Activated CD8-positive, alpha-beta memory T cell treated with anti-CD3 and anti-CD28 coated beads for 4 hours (primary cell): ENCODE measurements at regions not wholly inside any gene's neighbourhood (a gene's known extent, or its start where the extent isn't known, plus 50 kb on each side); places are given as distances from the start of the nearest gene placed in this dataset.

ENCODE experiments used
- DNase-seq, 2 donors: peaks; one replicate each; pipeline ENCODE4 v3.0.0-alpha.2; 2020; ENCODE audit warnings: low read depth in 2 of 2

- no peak for DNase-seq
Observed at GRCh38 chr2:6657136-6657535, 208.6 kb downstream of the CMPK2 start.

- DNase-seq: no peak
Observed at GRCh38 chr2:6657855-6658254, 207.9 kb downstream of the CMPK2 start.

- no peak for DNase-seq
Observed at GRCh38 chr2:6664332-6665061, 201.2 kb downstream of the CMPK2 start.

DNA sequence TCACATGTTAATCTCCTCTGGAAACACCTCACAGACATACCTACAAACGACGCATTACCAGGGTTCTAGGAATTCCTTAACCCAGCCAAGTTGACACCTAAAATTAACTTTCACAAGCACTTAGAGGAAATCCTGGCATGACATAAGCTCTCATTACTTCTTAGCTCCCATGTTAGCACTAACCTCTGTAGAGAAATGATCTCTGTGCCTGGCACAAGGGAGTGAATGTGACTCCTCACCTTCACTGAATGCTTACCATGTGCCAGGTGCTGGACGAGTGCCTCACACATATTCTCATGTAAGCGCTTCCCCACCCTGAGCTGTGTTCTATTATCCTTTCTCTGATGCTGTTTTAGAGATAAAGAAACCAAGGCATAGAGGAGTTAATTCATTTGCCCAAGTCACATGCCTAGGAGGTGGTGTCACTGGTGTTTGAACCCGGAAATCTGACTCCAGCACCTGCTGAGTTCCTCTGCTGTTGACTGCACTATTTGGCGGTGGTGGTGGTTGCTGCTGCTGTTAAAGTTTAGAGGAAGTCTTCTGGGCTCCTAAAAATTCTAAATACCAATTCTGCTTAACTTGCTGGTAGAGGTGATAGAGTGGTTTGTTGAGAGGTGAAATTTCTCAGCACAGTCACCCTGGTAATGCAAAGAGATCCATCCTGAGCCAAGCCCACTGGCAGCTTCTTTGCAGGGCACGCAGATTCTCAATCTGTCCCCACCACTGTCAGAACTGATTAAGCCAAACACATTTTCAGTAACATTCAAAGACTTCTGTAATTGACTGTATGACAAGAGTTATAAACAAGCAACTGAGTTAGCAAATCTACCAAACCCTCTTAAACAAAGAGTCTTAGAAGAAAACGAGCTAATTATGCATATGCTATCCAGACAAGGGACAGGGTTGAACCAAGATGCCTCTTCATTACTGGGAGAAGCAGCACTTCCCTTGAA, 200.3 kb downstream of the CMPK2 start:
- no peak for DNase-seq

DNA sequence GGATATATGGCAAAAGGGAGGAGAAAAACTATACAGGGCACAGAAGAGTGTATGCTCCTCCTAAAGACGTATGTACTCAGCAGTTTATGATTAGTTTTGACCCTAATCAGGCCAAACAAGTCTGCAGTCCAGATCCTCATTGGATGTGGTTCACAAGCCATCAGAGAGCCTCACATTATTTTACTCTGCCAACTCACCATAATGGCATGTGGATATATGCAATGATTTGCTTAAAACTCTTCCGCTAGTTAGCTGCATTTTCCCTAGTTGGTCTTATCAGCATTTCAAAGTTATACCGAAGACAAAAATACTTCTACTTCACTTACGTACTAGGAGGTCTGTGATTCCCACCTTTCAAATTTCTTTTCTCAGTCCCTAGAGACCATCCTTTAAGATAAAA, 198.4 kb downstream of the CMPK2 start:
- no peak for DNase-seq

- no peak for DNase-seq
Observed at GRCh38 chr2:6671913-6672312, 193.8 kb downstream of the CMPK2 start.

- no peak for DNase-seq
Observed at GRCh38 chr2:6674381-6674780, 191.3 kb downstream of the CMPK2 start.

DNA sequence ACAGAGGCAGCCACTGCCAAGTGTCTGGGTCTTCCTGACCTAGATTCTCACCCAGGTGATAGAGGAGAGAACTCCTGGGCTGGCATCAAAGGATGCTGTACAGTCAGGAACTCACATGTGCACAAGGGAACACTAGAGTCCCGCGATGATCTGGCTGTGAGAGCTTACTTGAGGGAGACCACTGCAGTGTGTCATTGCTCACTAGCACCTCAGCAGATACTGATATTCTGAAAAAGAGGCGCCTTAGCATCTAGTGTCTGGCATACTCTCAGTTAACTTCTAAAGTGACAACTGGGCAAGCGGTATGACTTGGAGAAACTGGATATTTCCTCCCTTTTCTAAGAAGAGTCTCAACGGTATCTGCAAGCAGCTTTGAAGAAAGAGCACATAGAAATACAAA, 189.9 kb downstream of the CMPK2 start:
- DNase-seq: no peak

DNA sequence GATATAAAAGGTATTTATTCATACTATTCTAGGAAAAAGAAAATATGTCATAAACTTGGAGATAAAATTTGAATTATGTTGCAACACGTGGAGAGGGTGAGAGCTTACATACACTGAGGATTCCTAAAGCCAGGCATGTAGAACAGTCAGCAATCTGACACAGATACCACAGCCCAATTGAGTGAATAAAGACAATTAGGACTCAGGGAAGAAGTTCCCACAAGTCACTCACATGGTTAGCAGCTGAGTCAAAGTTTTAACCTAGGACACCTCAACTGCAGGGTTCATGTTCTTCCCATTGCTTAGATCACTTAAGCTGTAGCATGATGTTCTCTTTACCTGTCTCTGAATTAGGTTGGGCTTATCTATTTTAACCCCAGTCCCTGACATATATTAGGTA, 189.5 kb downstream of the CMPK2 start:
- no peak for DNase-seq

- no peak for DNase-seq
Observed at GRCh38 chr2:6676776-6677175, 188.9 kb downstream of the CMPK2 start.

GRCh38 chr2:6679471-6679870, 186.2 kb downstream of the CMPK2 start:
- no peak for DNase-seq

DNA sequence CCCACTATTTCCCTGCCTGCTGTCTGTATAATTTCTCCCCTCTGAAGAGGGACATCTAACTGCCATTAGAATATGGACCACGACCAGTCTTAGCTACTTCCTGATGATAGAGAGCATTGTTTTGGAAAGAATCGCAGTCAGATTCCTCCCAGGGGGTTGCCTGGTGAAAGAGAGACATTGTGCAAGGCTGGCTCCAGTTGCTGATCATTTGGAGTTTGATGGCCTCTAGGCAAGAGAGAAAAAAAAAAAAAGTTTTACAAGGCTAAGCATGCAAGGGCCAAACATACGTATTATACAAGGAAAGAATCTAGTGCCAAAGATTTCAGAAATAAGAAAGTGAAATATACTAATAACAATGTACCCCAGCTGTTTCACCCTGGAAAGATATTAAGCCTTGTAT, 182.2 kb downstream of the CMPK2 start:
- no peak for DNase-seq

- DNase-seq: no peak
Observed at GRCh38 chr2:6685447-6685846, 180.3 kb downstream of the CMPK2 start.

DNA sequence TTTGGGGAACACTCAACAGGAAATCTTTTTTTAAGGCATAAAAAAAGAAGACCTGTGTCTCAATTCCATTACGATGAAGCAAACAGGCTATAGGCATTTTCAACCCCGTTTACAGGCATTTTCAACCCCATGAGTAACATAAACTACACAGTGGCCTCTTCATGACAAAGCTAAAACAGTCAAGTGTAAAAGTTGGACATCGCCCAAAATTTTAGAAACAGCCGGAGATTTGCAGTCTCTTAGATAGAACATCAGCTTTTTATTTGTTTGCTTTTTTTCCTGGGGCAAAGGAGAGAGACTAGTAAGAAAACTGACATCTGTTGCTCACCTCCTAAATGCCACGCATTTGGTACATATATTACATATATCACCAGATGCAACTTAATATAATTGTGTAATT, 173.7 kb downstream of the CMPK2 start:
- DNase-seq: no peak

GRCh38 chr2:6692819-6693218, 172.9 kb downstream of the CMPK2 start:
- no peak for DNase-seq

DNA sequence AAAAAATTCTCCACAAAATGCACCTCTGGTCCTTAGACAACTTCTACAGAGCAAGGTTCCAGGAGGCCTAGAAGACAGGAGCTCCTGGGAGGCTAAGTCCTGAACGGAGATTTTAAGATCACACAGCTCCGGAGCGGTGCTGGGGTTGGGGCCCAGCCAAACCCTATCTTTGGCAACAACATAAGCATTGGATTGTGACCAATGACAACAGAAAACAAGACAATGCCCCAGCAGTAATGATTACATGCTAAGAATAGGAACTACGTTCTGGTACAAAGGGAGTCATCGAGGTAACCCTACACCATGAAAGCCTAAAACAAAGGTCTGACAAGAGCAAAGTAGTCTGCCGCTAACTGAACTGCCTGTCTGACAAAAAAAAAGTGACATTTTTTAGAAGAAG, 171.2 kb downstream of the CMPK2 start:
- no peak for DNase-seq

- no peak for DNase-seq
Observed at GRCh38 chr2:6700335-6700734, 165.4 kb downstream of the CMPK2 start.

- no peak for DNase-seq
Observed at GRCh38 chr2:6704077-6704476, 161.6 kb downstream of the CMPK2 start.

DNA sequence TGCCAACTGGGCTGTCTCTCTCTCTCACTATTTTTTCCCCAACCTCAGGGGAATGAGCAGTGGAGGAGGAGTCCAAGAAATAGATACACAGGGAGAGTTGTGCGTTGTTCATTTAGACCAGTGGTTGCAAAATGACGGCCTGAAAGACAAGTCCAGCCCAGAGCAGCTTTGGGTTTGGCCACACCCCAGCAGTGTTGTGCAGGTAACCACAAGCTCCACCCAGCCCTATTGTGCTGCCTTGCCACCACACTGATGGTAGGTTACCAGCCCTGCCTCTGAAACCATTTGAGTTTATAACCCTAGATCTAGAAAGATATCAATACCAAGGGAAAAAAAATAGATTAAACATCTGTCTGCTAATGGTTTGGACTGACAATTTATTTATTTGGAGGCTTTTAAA, 144.3 kb downstream of the CMPK2 start:
- DNase-seq: no peak

GRCh38 chr2:6722574-6722973, 143.1 kb downstream of the CMPK2 start:
- no peak for DNase-seq

DNA sequence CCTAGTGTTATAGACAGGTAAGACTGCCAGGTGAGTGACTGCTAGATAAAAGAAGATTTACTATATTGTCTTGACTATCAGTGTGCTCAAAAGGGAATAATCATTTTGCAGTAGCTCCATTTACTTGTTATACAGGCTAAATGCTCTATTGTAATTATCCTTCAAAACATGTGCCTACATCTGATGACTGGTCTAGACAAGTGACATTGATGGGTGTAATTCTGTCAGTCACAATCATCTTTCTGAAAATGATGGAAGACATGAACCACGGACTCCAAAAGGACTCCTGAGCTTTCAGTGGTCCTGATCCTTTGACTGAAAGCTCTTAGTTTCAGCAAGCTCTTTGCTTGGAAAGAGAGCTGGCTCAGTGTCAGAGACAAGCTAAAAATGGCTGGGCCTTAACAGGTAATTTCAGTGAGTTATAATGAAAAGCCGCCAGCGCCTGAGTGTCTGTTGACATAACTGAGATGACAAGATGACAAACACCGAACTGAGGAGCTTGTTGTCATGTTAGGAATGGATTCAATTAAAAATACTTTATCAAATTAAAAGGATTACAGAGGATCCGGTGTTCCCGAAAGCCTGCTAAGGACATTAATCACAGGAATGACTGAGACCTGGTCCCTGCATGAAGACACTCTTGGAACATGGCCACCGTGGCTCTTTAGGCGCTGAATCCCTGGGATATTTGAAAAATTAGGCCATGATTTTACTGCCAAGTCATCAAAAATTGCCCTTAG, 141.7 kb downstream of the CMPK2 start:
- no peak for DNase-seq

DNA sequence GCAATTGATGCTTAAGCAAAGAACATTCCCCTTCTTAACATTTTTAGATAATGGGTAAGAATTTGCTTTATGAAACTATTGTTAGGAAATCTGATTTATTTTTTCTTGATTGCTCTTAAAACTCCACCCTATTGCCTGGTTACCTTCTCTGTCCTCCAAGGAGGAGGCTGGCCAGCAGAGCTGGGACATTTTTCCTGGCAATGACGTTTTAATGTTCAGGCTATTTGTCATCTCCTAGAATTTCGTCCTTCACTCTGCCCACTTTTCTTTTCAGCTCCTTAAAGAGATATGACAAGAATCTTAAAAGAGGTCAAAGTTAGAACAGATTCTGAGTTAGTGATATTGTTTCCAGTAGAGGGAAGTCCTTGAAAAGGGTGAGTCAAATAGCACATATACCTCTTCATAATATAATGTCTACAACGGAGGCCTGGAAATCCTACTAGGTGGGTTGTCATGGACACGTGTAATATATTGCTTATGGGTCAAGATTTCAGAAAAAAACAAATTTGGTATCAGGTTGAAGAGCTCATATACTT, 141.0 kb downstream of the CMPK2 start:
- no peak for DNase-seq
